HG03045 (cell line): ENCODE measurements at regions not wholly inside any gene's neighbourhood (a gene's known extent, or its start where the extent isn't known, plus 50 kb on each side); places are given as distances from the start of the nearest gene placed in this dataset.
A peak's percentile ranks its signal among the peaks of the same experiment; 100 is the strongest.
"Not testable (repeated sequence)": the region's sequence is repeated elsewhere in the genome, so short reads cannot be mapped to it uniquely, and the experiment has no call there.

Experiments
- ATAC-seq: cut with Tn5 transposase; IDR thresholded peaks from one replicate; pipeline ENCODE4 v1.9.1; 2021; ENCODE audit warnings: mild to moderate bottlenecking, moderate library complexity; ENCODE audit not compliant: unreplicated experiment

DNA sequence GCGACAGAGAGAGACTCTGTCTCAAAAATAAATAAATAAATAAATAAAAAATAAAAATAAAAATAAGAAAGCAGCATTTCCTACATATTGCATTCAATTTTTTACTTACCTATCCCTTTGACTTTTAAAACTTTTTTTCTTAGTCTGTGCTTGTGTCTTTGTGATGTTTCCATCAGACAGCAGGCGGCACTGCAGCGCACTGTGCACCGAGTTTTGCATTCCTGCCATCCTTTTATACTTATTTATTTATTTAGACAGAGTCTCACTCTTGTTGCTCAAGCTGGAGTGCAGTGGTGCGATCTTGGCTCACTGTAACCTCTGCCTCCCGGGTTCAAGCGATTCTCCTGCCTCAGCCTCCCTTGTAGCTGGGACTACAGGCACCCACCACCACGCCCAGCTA, 203.9 kb downstream of the SPATA31A1 start:
- ATAC-seq, result not testable (repeated sequence)

DNA sequence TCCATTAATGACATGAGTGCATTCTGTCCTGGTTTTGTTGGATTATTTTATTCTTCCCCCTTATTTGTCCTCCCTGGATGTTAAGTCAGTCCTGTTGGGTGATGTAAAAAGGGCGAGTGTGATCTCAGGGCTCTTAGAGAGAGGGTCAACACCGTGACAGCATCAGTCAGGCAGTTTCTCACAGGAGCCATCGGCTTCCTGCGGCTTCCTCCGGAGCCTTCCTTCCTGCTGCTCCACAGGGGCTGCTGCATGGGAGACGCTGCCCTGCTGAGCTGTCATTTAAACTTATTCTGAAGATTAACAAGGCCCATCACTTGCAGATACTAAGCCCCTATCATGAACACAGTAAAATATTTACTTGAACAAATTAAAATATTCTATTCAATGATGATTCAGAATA, 211.3 kb downstream of the SPATA31A1 start:
- ATAC-seq, result not testable (repeated sequence)

DNA sequence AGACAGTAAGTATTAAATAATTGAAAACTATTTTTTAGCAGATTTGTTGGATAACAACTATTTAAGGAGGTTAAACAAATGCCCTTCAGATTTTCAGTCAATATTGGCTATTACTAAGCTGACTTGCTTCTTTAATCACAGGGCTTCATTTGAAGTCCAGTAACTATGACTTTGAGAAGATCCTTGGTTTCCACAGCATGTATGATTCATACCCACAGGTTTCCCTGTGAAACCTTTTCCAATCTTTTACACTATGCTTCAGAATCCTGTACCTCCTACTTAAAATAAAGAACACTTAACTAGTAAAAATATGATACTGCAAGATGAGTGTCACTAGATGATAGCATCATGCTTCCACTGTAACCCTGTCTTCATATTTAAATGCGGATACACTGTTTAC, 211.9 kb downstream of the SPATA31A1 start:
- ATAC-seq, result not testable (repeated sequence)

- ATAC-seq, result not testable (repeated sequence)
Observed at GRCh38 chr9:39568900-39569299, 213.4 kb downstream of the SPATA31A1 start.

GRCh38 chr9:39573024-39574022, 217.9 kb downstream of the SPATA31A1 start:
- not testable (repeated sequence) for ATAC-seq

DNA sequence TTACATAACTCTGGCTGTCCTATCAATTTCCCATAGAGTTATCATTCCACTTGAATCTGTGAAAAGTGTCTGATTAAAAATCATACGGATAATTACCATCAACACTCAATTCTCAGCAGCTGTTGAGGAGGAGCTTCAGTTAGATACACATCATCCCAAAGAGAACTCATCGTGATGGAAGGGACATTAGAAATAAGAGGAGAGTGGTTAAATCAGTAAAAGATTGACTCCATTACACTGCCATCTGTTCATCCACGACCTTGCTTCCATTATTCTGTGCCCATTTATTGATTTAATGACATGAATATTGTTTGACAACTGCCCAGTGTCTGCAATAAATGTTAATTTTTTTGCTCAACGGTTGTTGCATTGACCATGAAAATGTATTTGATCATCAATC, 223.5 kb downstream of the SPATA31A1 start:
- ATAC-seq, result not testable (repeated sequence)

- ATAC-seq, result not testable (repeated sequence)
Observed at GRCh38 chr9:39581296-39581695, 225.8 kb downstream of the SPATA31A1 start.

DNA sequence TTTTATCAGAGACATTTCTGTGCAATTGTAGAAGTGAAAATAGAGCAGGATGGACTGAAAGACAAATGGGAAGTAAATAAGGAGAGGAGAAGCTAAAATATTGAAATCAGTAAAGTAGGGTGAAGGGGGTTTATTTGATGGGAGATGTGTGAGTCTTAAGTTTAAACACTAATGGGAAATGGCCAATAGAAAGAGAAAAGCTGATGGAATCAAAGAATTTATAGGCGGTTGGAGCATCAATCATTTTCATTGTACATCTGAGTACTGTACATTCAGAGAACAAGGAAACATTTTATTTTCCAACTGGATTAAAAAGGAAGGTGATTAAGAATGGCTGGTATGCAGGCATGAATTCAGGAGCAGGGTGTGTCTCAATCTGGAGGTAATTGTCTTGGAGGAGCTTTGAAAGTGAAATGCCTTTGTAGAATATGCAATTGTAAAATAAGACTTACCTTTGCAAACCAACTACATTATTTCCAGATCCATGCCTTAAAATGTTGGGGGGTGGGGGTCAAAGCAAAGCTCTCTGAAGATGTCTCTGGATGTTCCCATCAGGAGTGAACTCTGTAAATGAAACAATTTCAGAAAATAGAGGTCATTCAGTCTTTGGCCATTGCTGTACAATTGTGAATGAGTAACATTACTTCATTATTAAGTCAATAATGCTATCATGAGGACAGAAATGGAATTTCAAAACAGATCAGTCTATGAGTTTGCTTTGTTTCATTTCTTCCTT, 227.4 kb downstream of the SPATA31A1 start:
- ATAC-seq, result not testable (repeated sequence)

DNA sequence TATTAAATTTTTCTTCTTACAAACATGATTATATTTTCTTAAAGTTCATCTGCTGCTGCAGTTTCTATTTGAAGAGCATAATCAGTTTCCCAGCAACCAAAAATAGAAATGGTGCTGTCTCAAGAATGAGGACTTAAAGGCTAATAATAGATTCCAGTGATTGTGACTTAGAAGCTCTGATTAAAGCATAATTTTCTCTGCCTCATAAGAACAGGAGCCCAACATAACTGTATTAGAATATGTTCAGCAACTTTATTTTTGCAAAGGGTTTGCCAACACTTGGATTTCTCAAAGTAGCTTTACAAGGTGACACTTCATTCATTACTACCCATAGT, 227.9 kb downstream of the SPATA31A1 start:
- ATAC-seq, result not testable (repeated sequence)

GRCh38 chr9:39585233-39585632, 229.8 kb downstream of the SPATA31A1 start:
- not testable (repeated sequence) for ATAC-seq

DNA sequence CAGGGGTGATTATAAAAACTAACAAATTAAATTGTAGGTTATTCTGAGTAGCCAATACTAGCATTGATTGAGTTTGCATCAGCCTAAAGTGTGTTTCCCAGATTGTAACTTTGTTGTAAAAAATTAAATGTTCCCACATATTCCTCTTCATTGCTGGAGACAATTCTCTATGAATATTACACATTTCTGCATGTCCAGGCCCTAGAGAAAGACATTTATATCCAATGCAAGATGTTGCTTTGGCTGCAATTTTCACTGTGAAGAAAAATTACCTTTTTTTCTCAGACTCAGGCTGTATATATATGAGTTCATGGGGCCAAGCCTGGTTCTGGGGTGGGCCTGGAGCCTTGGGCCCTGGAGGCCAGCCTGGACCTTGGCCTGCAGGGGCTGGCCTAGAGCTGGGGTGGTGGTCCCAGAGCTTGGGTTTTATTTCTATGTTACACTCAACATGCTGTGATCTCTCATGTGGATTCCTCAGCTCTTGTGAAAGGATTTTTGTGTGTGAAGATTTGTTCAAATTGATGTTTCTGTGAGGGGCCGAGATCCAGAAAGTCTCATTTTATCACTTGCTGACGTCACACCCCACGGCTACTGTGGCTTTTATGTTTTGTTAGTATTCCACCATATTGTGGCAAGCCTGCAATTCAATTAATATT, 232.5 kb downstream of the SPATA31A1 start:
- no peak for ATAC-seq

DNA sequence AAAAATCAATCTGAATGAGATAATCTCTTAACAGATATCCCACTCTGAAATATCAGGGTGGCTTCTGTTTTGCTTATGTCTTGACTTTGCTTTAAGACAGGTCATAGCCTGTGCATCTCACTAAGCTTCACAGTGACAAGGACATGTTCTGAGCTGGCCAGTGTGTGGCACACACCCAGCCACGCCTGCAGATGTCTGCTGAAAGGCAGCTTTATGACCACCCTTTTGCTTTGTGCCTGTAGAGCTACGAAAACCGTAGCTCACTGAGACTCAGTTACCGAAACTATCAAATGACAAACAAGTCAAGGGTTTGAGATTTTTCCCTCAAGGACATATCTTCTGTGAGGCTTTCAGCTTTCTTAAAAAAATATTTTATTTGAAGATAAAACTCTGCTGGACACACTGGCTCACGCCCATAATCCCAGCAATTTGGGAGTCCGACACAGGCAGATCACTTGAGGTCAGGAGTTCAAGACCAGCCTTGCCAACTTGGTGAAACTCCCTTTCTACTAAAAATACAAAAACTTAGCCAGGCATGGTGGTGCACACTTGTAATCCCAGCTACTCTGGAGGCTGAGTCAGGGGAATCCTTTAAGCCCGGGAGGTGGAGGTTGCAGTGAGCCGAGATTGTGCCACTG, 233.2 kb downstream of the SPATA31A1 start:
- ATAC-seq, result no peak

DNA sequence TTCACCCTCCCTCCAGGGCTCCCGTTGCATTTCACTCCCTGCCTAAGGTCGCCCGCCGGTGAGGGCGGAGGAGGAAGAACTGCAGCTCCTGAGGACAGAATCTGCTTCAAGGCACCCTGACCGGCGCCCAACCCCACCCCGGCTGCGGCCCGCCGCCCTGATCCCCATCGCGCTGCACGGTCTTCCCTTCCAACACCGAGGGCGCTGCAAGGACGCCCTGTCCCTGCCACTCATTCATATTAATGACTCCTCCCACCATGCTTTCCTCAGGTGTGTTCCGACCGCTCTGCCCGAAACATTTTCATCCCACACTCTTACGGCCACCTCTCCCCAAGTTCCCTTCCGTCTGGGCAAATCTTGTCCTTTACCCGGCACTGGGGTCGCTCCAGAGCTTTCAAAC, 248.6 kb downstream of the SPATA31A1 start:
- not testable (repeated sequence) for ATAC-seq

GRCh38 chr9:39611449-39612231, 256.2 kb downstream of the SPATA31A1 start:
- ATAC-seq, result peak; percentile 99

DNA sequence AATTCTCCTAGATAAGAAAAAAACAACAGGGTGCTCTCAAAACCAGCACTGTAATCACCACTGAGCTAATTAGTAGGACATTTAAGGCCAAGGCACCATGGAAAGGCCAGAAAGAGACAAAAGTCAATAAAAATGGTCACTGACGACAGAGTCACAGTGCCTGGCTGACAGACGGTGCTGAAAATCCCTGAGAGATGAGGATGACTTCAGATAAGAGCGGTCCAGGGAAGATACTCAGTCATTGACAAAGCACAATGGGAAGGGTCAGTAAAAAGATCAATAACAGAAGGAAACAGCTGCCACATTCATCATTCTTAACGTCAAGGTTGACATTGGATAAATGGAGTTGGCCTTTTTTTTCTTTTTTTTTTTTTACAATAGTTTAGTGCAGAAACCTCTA, 261.0 kb downstream of the SPATA31A1 start:
- ATAC-seq, result not testable (repeated sequence)

DNA sequence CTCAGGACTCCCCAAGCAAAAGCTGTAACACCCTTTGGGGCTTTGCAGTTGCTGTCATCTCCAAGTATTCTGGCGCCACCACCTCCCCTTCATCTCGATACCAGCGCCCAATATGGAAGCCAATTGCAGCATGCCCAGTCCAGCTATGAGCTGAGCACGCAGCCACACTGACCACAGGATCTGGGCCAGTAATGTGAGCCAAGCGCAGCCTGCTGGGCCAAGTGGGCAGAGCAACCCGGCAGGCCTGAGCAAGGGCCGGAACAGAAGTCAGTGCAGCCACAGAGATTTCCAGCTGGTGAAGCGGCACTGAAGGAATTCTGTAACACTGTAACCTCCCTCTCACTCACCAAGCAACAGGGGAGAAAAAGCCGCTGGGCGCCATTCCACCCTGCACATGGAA, 268.6 kb downstream of the SPATA31A1 start:
- not testable (repeated sequence) for ATAC-seq

DNA sequence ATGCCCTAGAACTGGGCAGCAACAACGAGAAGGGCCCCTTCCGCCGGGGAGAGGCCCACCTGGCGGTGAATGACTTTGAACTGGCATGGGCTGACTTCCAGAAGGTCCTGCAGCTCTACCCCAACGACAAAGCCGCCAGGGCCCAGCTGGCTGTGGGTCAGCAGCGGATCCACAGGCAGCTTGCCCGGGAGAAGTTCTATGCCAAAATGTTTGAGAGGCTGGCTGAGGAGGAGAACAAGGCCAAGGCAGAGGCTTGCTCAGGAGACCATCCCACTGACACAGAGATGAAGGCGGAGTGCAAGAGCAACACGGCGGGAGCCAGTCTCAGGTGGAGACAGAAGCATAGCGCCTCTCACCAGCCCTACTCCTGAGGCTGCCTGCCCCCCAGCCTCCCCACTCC, 276.6 kb downstream of the SPATA31A1 start:
- ATAC-seq, result not testable (repeated sequence)

GRCh38 chr9:39649029-39649428, 293.6 kb downstream of the SPATA31A1 start:
- not testable (repeated sequence) for ATAC-seq

DNA sequence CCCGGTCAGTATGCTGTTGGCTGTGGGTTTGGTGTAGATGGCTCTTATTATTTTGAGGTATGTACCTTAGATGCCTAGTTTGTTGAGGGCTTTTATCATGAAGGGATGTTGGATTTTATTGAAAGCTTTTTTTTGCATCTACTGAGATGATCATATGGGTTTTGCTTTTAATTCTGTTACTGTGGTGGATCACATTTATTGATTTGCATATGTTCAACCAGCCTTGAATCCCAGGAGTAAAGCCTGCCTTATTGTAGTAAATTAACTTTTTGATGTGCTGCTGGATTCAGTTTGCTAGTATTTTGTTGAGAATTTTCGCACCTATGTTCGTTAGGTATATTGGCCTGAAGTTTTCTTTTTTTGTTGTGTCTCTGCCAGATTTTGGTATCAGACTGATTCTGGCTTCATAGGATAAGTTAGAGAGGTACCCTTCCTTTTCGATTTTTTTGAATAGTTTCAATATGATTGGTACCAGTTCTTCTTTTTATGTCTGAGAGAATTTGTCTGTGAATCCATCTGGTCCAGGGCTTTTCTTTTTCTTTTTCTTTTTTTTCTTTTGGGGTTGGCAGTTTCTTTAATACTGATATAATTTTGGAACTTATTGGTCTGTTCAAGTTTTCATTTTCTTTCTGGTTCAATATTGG, 301.6 kb downstream of the SPATA31A1 start:
- ATAC-seq, result not testable (repeated sequence)
